ENCODE measurements at regions not wholly inside any gene's neighbourhood (a gene's known extent, or its start where the extent isn't known, plus 50 kb on each side); places are given as distances from the start of the nearest gene placed in this dataset.

GRCh38 chr4:138300616-138301015 lies 58.5 kb upstream of the SLC7A11 start:
- DNase-seq (ENCODE audit: low read depth, low spot score): no peak
- H3K4me3 ChIP-seq (ENCODE audit: low read length): no peak overlapping the region

DNA sequence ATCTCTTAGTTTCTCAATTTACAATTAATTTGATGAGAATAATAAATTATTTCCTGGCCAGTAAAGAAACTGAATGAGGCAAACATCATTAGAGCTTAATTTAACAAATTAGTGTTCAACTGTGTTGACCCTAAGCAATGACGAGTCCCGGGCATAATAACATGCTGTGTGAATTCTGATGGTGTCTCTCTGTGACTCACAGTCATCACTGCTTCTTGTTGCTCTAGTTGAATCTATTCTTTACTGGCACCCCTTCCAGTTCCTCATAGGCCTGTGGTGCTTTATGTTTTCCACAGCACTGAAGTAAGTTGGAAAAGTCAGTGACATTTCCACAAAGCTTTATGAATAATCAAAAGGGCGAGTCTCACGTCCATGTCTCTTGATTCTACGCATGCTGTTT lies 57.7 kb upstream of the SLC7A11 start:
- DNase-seq (ENCODE audit: low read depth, low spot score): no peak
- no peak overlapping the region for H3K4me3 ChIP-seq (ENCODE audit: low read length)

DNA sequence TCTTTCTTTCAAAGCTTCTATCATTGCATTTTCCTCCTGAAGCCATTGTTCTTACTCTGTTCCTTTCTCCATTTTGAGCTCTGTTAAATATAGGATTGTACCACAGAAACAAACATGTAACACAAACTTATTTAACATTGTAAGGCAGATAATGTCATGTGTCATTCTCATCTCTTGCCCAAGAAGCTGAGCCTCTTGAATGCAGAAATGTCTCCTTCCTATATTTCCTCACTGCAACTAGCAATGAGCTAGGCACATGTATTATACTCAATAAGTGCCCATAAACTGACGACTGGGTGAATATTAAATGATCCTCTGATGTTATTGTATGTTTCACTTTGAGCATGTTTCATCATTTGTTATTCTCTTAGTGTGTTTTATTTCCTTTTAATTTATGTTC lies 56.7 kb upstream of the SLC7A11 start:
- no peak overlapping the region for H3K4me3 ChIP-seq (ENCODE audit: low read length)

GRCh38 chr4:138298431-138298830 lies 56.3 kb upstream of the SLC7A11 start:
- no peak for DNase-seq (ENCODE audit: low read depth, low spot score)
- no peak overlapping the region for H3K4me3 ChIP-seq (ENCODE audit: low read length)

More for the DNA sequence above, 56.7 kb upstream of the SLC7A11 start:
- DNase-seq (ENCODE audit: low read depth, low spot score): no peak

DNA sequence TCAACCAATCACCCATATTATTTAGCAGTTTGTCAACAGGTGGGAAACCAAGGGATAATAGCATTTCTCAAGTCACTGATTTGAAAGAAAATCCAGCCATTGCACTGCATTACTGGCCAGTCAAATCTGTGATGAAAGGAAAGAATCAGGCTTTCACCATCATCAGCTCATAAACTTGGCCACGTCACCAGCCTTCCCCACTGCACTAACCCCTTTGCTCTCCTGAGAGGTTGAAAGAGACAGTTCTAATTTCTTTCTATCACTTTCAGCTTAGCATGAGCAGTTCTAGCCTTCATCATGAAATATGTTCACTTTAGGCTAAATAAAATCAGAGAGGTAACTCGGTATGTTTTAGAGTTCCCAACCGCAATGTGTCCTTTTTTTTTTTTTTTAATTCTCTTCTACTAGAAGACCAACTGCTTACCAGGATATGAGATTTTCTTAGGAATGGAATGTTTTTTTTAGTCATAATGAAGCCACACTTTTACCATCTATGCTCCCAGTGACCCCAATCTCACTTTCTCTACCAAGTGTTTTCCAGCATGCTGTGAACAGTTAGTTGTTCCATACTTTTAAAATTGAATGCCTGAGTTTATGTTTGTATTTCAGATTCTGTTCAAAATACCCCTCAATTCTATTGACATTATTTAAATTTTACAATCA lies 55.7 kb upstream of the SLC7A11 start:
- no peak for DNase-seq (ENCODE audit: low read depth, low spot score)
- no peak overlapping the region for H3K4me3 ChIP-seq (ENCODE audit: low read length)

- H3K4me3 ChIP-seq (ENCODE audit: low read length): no peak overlapping the region
- no peak for DNase-seq (ENCODE audit: low read depth, low spot score)
Measured at GRCh38 chr4:138292321-138292720, 50.2 kb upstream of the SLC7A11 start.

Measured in Jurkat, Clone E6-1 (cell line).